ENCODE measurements at regions not wholly inside any gene's neighbourhood (a gene's known extent, or its start where the extent isn't known, plus 50 kb on each side); places are given as distances from the start of the nearest gene placed in this dataset.

GRCh38 chrX:10753116-10753515, 132.7 kb upstream of the MID1 start:
- WGBS, 5 donors: 75 to 85% (median 84%) methylated on average over 3 of the region's 3 CpGs
- H3K9me3 ChIP-seq: no peaks in the 10 kb centered on the region
- no peak for TF ChIP-seq CTCF (IDR thresholded peaks at IDR 0.05 in 8 of 11, conservative IDR thresholded peaks at IDR 0.05 in 3 of 11)
- TF ChIP-seq POLR2AphosphoS5 (IDR thresholded peaks at IDR 0.05): no peak
- no peak for TF ChIP-seq POLR2A (IDR thresholded peaks at IDR 0.05)
- DNase-seq: no peak
- H3K27ac ChIP-seq: no peak overlapping the region
- intact Hi-C loops (cut with DNase I; ENCODE audit: low total_unique reads): no loop called here
- H3K4me1 ChIP-seq: no peaks in the 10 kb centered on the region
- H3K36me3 ChIP-seq: no peaks in the 10 kb centered on the region
- no peak overlapping the region for H3K4me3 ChIP-seq
- peaks cover 0 to 5% (median 0%) of the 10 kb centered on the region in 7 donors for H3K27me3 ChIP-seq (replicated peaks in 1 of 7)

- Histone ChIP-seq H3K27ac (no peak overlapping the region), H3K9me3 (no peaks in the 10 kb centered on the region), H3K4me3 (no peak overlapping the region), H3K4me1 (no peaks in the 10 kb centered on the region), H3K36me3 (no peaks in the 10 kb centered on the region), H3K27me3 (replicated peaks in 1 of 7) (peaks cover 0 to 5% (median 0%) of the 10 kb centered on the region in 7 donors)
- no peak for TF ChIP-seq CTCF (IDR thresholded peaks at IDR 0.05 in 8 of 11, conservative IDR thresholded peaks at IDR 0.05 in 3 of 11)
- no peak for TF ChIP-seq POLR2AphosphoS5 (IDR thresholded peaks at IDR 0.05)
- TF ChIP-seq POLR2A (IDR thresholded peaks at IDR 0.05): no peak
- 76 to 96% (median 86%) methylated on average over 6 of the region's 6 CpGs for WGBS, 5 donors
- intact Hi-C loops (cut with DNase I; ENCODE audit: low total_unique reads): no loop called here
- DNase-seq: no peak
Measured at GRCh38 chrX:10754445-10754844, 134.1 kb upstream of the MID1 start.

GRCh38 chrX:10755439-10756334, 135.3 kb upstream of the MID1 start:
- Histone ChIP-seq H3K4me1 (no peaks in the 10 kb centered on the region), H3K9me3 (no peaks in the 10 kb centered on the region), H3K36me3 (no peaks in the 10 kb centered on the region), H3K27me3 (replicated peaks in 1 of 7) (peaks cover 0 to 5% (median 0%) of the 10 kb centered on the region in 7 donors), H3K27ac (no peak overlapping the region), H3K4me3 (no peak overlapping the region)
- 49 to 65% (median 53%) methylated on average over 9 of the region's 9 CpGs for WGBS, 5 donors
- intact Hi-C loops (cut with DNase I; ENCODE audit: low total_unique reads): no loop called here
- no peak for DNase-seq
- TF ChIP-seq POLR2AphosphoS5 (IDR thresholded peaks at IDR 0.05): no peak

- Histone ChIP-seq H3K27ac (no peak overlapping the region), H3K9me3 (no peaks in the 10 kb centered on the region)
Measured at GRCh38 chrX:10756441-10756840, 136.1 kb upstream of the MID1 start.

More at GRCh38 chrX:10756441-10756840, 136.1 kb upstream of the MID1 start:
- no peak overlapping the region for H3K4me3 ChIP-seq
- no peaks in the 10 kb centered on the region for H3K4me1 ChIP-seq
- intact Hi-C loops (cut with DNase I; ENCODE audit: low total_unique reads): no loop called here
- no peak for DNase-seq
- no peaks in the 10 kb centered on the region for H3K36me3 ChIP-seq
- WGBS, 5 donors: 34 to 62% (median 49%) methylated on average over 3 of the region's 3 CpGs
- TF ChIP-seq POLR2A (IDR thresholded peaks at IDR 0.05) (no peak), CTCF (IDR thresholded peaks at IDR 0.05 in 8 of 11, conservative IDR thresholded peaks at IDR 0.05 in 3 of 11) (no peak), POLR2AphosphoS5 (IDR thresholded peaks at IDR 0.05) (no peak)
- H3K27me3 ChIP-seq (replicated peaks in 1 of 7): peaks cover 0 to 5% (median 0%) of the 10 kb centered on the region in 7 donors

All from spleen (tissue), 11 donors.